ENCODE measurements at regions not wholly inside any gene's neighbourhood (a gene's known extent, or its start where the extent isn't known, plus 50 kb on each side); places are given as distances from the start of the nearest gene placed in this dataset.
A peak's percentile ranks its signal among the peaks of the same experiment; 100 is the strongest.
"Not testable (repeated sequence)": the region's sequence is repeated elsewhere in the genome, so short reads cannot be mapped to it uniquely, and the experiment has no call there.

GRCh38 chr6:92122746-92123145, 1296.6 kb downstream of the EPHA7 start:
- peak in 1 of 2 experiments; percentile 33 for DNase-seq

GRCh38 chr6:92121228-92121627, 1298.1 kb downstream of the EPHA7 start:
- no peak for DNase-seq

- DNase-seq = no peak
Observed at GRCh38 chr6:92117800-92118199, 1301.6 kb downstream of the EPHA7 start.

- DNase-seq = no peak
Observed at GRCh38 chr6:92114797-92115196, 1304.6 kb downstream of the EPHA7 start.

GRCh38 chr6:92114091-92114675, 1305.2 kb downstream of the EPHA7 start:
- peak; percentile 72 to 89 for DNase-seq

- no peak for DNase-seq
Observed at GRCh38 chr6:92111386-92111785, 1308.0 kb downstream of the EPHA7 start.

GRCh38 chr6:92110403-92110802, 1309.0 kb downstream of the EPHA7 start:
- DNase-seq = peak; percentile 62 to 63

- no peak for DNase-seq
Observed at GRCh38 chr6:92109956-92110355, 1309.4 kb downstream of the EPHA7 start.

- no peak for DNase-seq
Observed at GRCh38 chr6:92109256-92109655, 1310.1 kb downstream of the EPHA7 start.

- no peak for DNase-seq
Observed at GRCh38 chr6:92086750-92087149, 1332.6 kb downstream of the EPHA7 start.

GRCh38 chr6:92083914-92084313, 1335.4 kb downstream of the EPHA7 start:
- DNase-seq = not testable (repeated sequence)

- DNase-seq = no peak
Observed at GRCh38 chr6:92072387-92072786, 1347.0 kb downstream of the EPHA7 start.

GRCh38 chr6:92069781-92070180, 1349.6 kb downstream of the EPHA7 start:
- no peak for DNase-seq

GRCh38 chr6:92052513-92052912, 1366.8 kb downstream of the EPHA7 start:
- DNase-seq = no peak

GRCh38 chr6:92050216-92050615, 1369.1 kb downstream of the EPHA7 start:
- DNase-seq = no peak

- DNase-seq = no peak
Observed at GRCh38 chr6:92047860-92048259, 1371.5 kb downstream of the EPHA7 start.

- no peak for DNase-seq
Observed at GRCh38 chr6:92047152-92047850, 1372.1 kb downstream of the EPHA7 start.

GRCh38 chr6:92044312-92044711, 1375.0 kb downstream of the EPHA7 start:
- no peak for DNase-seq

- DNase-seq = no peak
Observed at GRCh38 chr6:92043777-92044176, 1375.6 kb downstream of the EPHA7 start.

GRCh38 chr6:92026878-92027277, 1392.5 kb downstream of the EPHA7 start:
- DNase-seq = no peak

- DNase-seq = no peak
Observed at GRCh38 chr6:92024881-92025280, 1394.5 kb downstream of the EPHA7 start.

GRCh38 chr6:92024110-92024509, 1395.2 kb downstream of the EPHA7 start:
- no peak for DNase-seq

GRCh38 chr6:92023410-92023966, 1395.9 kb downstream of the EPHA7 start:
- no peak for DNase-seq

- DNase-seq = no peak
Observed at GRCh38 chr6:92011681-92012245, 1407.6 kb downstream of the EPHA7 start.
